Heart left ventricle (tissue), 13 donors: ENCODE measurements at regions not wholly inside any gene's neighbourhood (a gene's known extent, or its start where the extent isn't known, plus 50 kb on each side); places are given as distances from the start of the nearest gene placed in this dataset.
"Not testable (repeated sequence)": the region's sequence is repeated elsewhere in the genome, so short reads cannot be mapped to it uniquely, and the experiment has no call there.

Source experiments
- CTCF ChIP-seq, 12 donors: fragments of 200-600 bp; sonication (generic) in 4 of 12; IDR thresholded peaks; one replicate each; pipeline versions ENCODE4 v1.5.0 to v1.8.0; 2018 to 2022; ENCODE audit warnings: antibody characterized with exemption in 12 of 12, mild to moderate bottlenecking in 5 of 12
- POLR2A ChIP-seq, 2 donors: fragments of 450-650 bp; IDR thresholded peaks; one replicate each; pipeline ENCODE4 v1.6.1; 2017; ENCODE audit warnings: antibody characterized with exemption in 2 of 2, mild to moderate bottlenecking in 2 of 2, moderate library complexity in 2 of 2
- donor health status: ischemic (EF 13 %, LVEDD 7.1; RV severe dilation, severe dysfunction).
- donor health status: DM: no; HTN: yes; CAD: no.
- donor health status: DM: no; HTN: no; CAD: no.
- donor health status: ischemic (EF 25% LVEDD 6.9; RV normal size, moderate dysfunction).
- donor health status: ischemic (EF 25% LVEDD 5.7; RV mildly dilated, moderate dysfunction).
- donor health status: ischemic (EF 35%, LVEDD 5.7; RV mildly dilated, moderate dysfunction).
- donor health status: nonischemic (EF 11% LVEDD 7.7; RV severe dilation, severe dysfunction).
- donor health status: DM: yes; HTN: yes; CAD: no.
- donor health status: PGD.
- donor health status: ischemic (EF 29% LVEDD 5.4; RV normal size, mild dysfunction).
- donor health status: nonischemic (EF 23%, LVEDD 6.1; RV moderate dilation, normal function).

- TF ChIP-seq CTCF, POLR2A (IDR thresholded peaks at IDR 0.05): not testable (repeated sequence)
Measured at GRCh38 chrY:9177641-9178040, 159.6 kb upstream of the TSPY4 start.
